K562 (cell line): ENCODE measurements at regions not wholly inside any gene's neighbourhood (a gene's known extent, or its start where the extent isn't known, plus 50 kb on each side); places are given as distances from the start of the nearest gene placed in this dataset.

Experiments
- ATAC-seq: fragments of 200-7000 bp; cut with Tn5 transposase; 3 replicates; pipeline ENCODE4 v1.9.1; 2020; ENCODE audit warnings: moderate library complexity
- BruUV-seq: library from RNA; stranded (reverse); fragments of 400-500 nt; replicated peaks from 2 replicates; lab custom pipeline; 2021; lab: Mats Ljungman, UMichigan
- CTCF ChIA-PET: fragments of 300-600 bp; formaldehyde crosslinking; extraction: SDS; loops from one replicate; lab custom pipeline; 2021; ENCODE audit warnings: low intra/inter-chr PET ratio; lab: Yijun Ruan, JAX
- POLR2A ChIA-PET: fragments of 300-600, 350-650 bp; sonication (Branson Sonifier 250); formaldehyde crosslinking; extraction: SDS; loops from one replicate; lab custom pipeline; 2021; ENCODE audit warnings: antibody characterized with exemption, inconsistent platforms; lab: Yijun Ruan, JAX
- DNase-seq, 4 experiments: peaks; one replicate each; pipeline versions ENCODE4 v3.0.0 to v3.0.0-alpha.2; 2011 to 2018; ENCODE audit warnings: low spot score in 3 of 4, mixed read lengths in 3 of 4; ENCODE audit errors: extremely low read depth in 1 of 4
- FAIRE-seq: peaks from 2 replicates; lab custom pipeline; 2011; peaks lifted over from hg19 to GRCh38; lab: Jason Lieb, UNC
- H2AFZ ChIP-seq: 2 replicates; pipeline ENCODE4 v1.6.0; 2011; ENCODE audit warnings: low read depth, low read length, control low read depth, inconsistent platforms
- H3K27ac ChIP-seq: fragments of 200-600 bp; 3 replicates; pipeline ENCODE4 v1.8.0; 2011; ENCODE audit warnings: low read depth, mild to moderate bottlenecking, control low read depth, inconsistent platforms, low read length, moderate library complexity, mixed read lengths; ENCODE audit errors: extremely low read depth
- H3K27me3 ChIP-seq, 2 experiments: fragments of 300-600 bp in 1 of 2; 2 replicates in 1 of 2; 3 replicates in 1 of 2; pipeline versions ENCODE4 v1.6.0 to v1.8.0; 2011; ENCODE audit warnings: inconsistent platforms in 2 of 2, low read length in 2 of 2, mild to moderate bottlenecking in 1 of 2, mixed read lengths in 1 of 2, moderate library complexity in 1 of 2; ENCODE audit not compliant: control insufficient read depth in 2 of 2, insufficient read depth in 2 of 2
- H3K36me3 ChIP-seq: fragments of 300-600 bp; 3 replicates; pipeline ENCODE4 v1.8.0; 2011; ENCODE audit warnings: mild to moderate bottlenecking, low read length, inconsistent platforms; ENCODE audit not compliant: control insufficient read depth, insufficient read depth
- H3K4me1 ChIP-seq, 2 experiments: fragments of 200-600 bp in 1 of 2; replicated peaks in 1 of 2; 2 replicates in 1 of 2; 3 replicates in 1 of 2; pipeline versions ENCODE4 v1.5.1 to v1.8.0; 2011; ENCODE audit warnings: inconsistent platforms in 2 of 2, low read length in 2 of 2, mild to moderate bottlenecking in 1 of 2, mixed read lengths in 1 of 2, moderate library complexity in 1 of 2; ENCODE audit not compliant: control insufficient read depth in 2 of 2, insufficient read depth in 2 of 2
- H3K4me2 ChIP-seq: 2 replicates; pipeline ENCODE4 v1.6.1; 2011; ENCODE audit warnings: low read length, control low read depth, inconsistent platforms, mixed read lengths; ENCODE audit not compliant: insufficient read depth
- H3K4me3 ChIP-seq: fragments of 200-600 bp; sonication (generic), shearing (Covaris generic); 2 replicates; pipeline ENCODE4 v1.5.1; 2016; ENCODE audit warnings: control low read depth, inconsistent platforms
- H3K79me2 ChIP-seq: fragments of 200-600 bp; 3 replicates; pipeline ENCODE4 v1.8.0; 2011; ENCODE audit warnings: low read length, inconsistent platforms; ENCODE audit not compliant: control insufficient read depth, insufficient read depth
- H3K9ac ChIP-seq, 2 experiments: 2 replicates each; pipeline versions ENCODE4 v1.6.0 to v1.6.1; 2011; ENCODE audit warnings: low read depth in 2 of 2, low read length in 2 of 2, control low read depth in 1 of 2, inconsistent platforms in 1 of 2, mild to moderate bottlenecking in 1 of 2, mixed read lengths in 1 of 2; ENCODE audit not compliant: insufficient read depth in 1 of 2
- H3K9me1 ChIP-seq: one replicate; pipeline ENCODE4 v1.6.0; 2011; ENCODE audit warnings: inconsistent platforms, mild to moderate bottlenecking, low read length, moderate library complexity; ENCODE audit not compliant: control insufficient read depth, insufficient read depth
- H3K9me3 ChIP-seq: replicated peaks from 2 replicates; pipeline ENCODE4 v1.5.1; 2011; ENCODE audit warnings: low read depth, low read length, inconsistent platforms; ENCODE audit not compliant: control insufficient read depth, insufficient read depth
- H4K20me1 ChIP-seq: replicated peaks from 2 replicates; pipeline ENCODE4 v1.6.1; 2011; ENCODE audit warnings: low read length, inconsistent platforms, mixed read lengths; ENCODE audit not compliant: control insufficient read depth, insufficient read depth
- L3MBTL2 ChIP-seq: fragments of 450-650 bp; IDR thresholded peaks from 2 replicates; pipeline ENCODE4 v1.6.1; 2016; ENCODE audit warnings: mild to moderate bottlenecking, moderate library complexity
- LCOR ChIP-seq: sonication (generic); formaldehyde crosslinking; IDR thresholded peaks from 2 replicates; pipeline ENCODE4 v1.8.0; 2022; ENCODE audit warnings: mild to moderate bottlenecking, missing genetic modification reagents
- MTF1 ChIP-seq: fragments of 250-450 bp; sonication (Bioruptor Pico); IDR thresholded peaks from 2 replicates; pipeline ENCODE4 v1.9.0; 2021; ENCODE audit warnings: moderate library complexity, mild to moderate bottlenecking, inconsistent platforms, borderline replicate concordance
- PHF8 ChIP-seq: fragments of 200-600 bp; sonication (generic); IDR thresholded peaks from 2 replicates; pipeline ENCODE4 v1.6.1; 2012; ENCODE audit warnings: mixed run types, mild to moderate bottlenecking, inconsistent platforms, low read length, moderate library complexity, borderline replicate concordance
- RB1 ChIP-seq: fragments of 450-650 bp; IDR thresholded peaks from 2 replicates; pipeline ENCODE4 v1.6.1; 2017; ENCODE audit warnings: low read depth, mild to moderate bottlenecking
- REST ChIP-seq, 2 experiments: fragments of 450-650 bp; formaldehyde crosslinking in 1 of 2; IDR thresholded peaks; 2 replicates each; pipeline versions ENCODE4 v1.4.0 to v1.6.1; 2014 to 2020; ENCODE audit warnings: mild to moderate bottlenecking in 2 of 2, borderline replicate concordance in 1 of 2, low read depth in 1 of 2
- SIX5 ChIP-seq, 2 experiments: IDR thresholded peaks; 2 replicates each; pipeline ENCODE4 v1.6.1; 2011; ENCODE audit warnings: low read length in 2 of 2, borderline replicate concordance in 1 of 2, low read depth in 1 of 2, mild to moderate bottlenecking in 1 of 2, moderate library complexity in 1 of 2; ENCODE audit not compliant: insufficient read depth in 1 of 2
- TBL1XR1 ChIP-seq, 2 experiments: IDR thresholded peaks; 2 replicates each; pipeline ENCODE4 v1.6.1; 2012; ENCODE audit warnings: improper control_type of control experiment in 2 of 2, low read length in 2 of 2, mild to moderate bottlenecking in 1 of 2
- ZNF280A ChIP-seq: fragments of 450-650 bp; IDR thresholded peaks from 2 replicates; pipeline ENCODE4 v1.6.1; 2018; ENCODE audit warnings: mild to moderate bottlenecking, low read depth; ENCODE audit not compliant: partially characterized antibody
- ZNF639 ChIP-seq, 2 experiments: fragments of 200-800 bp in 1 of 2; sonication (Bioruptor generic) in 1 of 2; sonication (generic) in 1 of 2; formaldehyde crosslinking in 1 of 2; IDR thresholded peaks in 1 of 2; conservative IDR thresholded peaks in 1 of 2; 2 replicates each; pipeline versions ENCODE4 v1.5.0 to v1.6.1; 2016 to 2020; ENCODE audit warnings: missing compliant biosample characterization in 1 of 2, missing genetic modification characterization in 1 of 2, missing genetic modification reagents in 1 of 2
- ZSCAN29 ChIP-seq: fragments of 450-650 bp; IDR thresholded peaks from 2 replicates; pipeline ENCODE4 v1.6.1; 2017
- WGBS: fragments of 100-300 bp; shearing (Covaris generic); methylation state at CpG from one replicate; pipeline ENCODE4 v1.1.6; 2016; ENCODE audit warnings: low coverage, mixed read lengths; ENCODE audit not compliant: insufficient coverage; ENCODE audit errors: missing lambda C conversion rate; 5-methylcytosine and 5-hydroxymethylcytosine counted together
- in situ Hi-C: fragments of 300-500 bp; cut with MboI; formaldehyde crosslinking; loops from 4 replicates; pipeline ENCODE4 v1.15.0; 2018; ENCODE audit warnings: inconsistent platforms, mixed read lengths
- intact Hi-C: fragments of 100-400 bp; cut with micrococcal nuclease; formaldehyde crosslinking; loops from 2 replicates; pipeline ENCODE4 v1.14.2; 2022

GRCh38 chr15:62513893-62514292 is 348.8 kb upstream of the C2CD4B start:
- no peaks in the 10 kb centered on the region for H3K9me1 ChIP-seq
- ChIA-PET POLR2A (interaction anchor here (0.6 kb wide), 1 partner anchor 353 kb away, joined by 4 read pairs; no protein-coding TSS in a partner anchor), CTCF (no interaction called here)
- ATAC-seq: no peak
- H3K36me3 ChIP-seq: no peaks in the 10 kb centered on the region
- H3K9ac ChIP-seq: no peak overlapping the region
- no peak overlapping the region for H3K27ac ChIP-seq
- H3K4me1 ChIP-seq: no peaks in the 10 kb centered on the region
- H3K4me3 ChIP-seq: no peak overlapping the region
- peaks cover 0 to 10% of the 10 kb centered on the region in 2 experiments; a peak in 3 of 5 replicates for H3K27me3 ChIP-seq
- no peak overlapping the region for H3K4me2 ChIP-seq
- no peak for DNase-seq
- no peak overlapping the region for H2AFZ ChIP-seq
- no TSS peak for BruUV-seq
- in situ Hi-C loops: no loop called here
- 0 out of 2 replicates have a peak, but pooled peaks cover 3% of the 10 kb centered on the region for H4K20me1 ChIP-seq
- FAIRE-seq: no peak
- intact Hi-C loops: no loop called here
- WGBS: 0% methylated on average over 4 of the region's 4 CpGs
- H3K79me2 ChIP-seq: no peaks in the 10 kb centered on the region
- no peaks in the 10 kb centered on the region for H3K9me3 ChIP-seq
- TF ChIP-seq ZNF280A (no peak), ZSCAN29 (no peak), TBL1XR1 (IDR thresholded peaks at IDR 0.05; ENCODE audit: low read length in 2 of 2) (no peak), RB1 (no peak), MTF1 (CRISPR knock-in tag) (no peak), PHF8 (no peak), LCOR (CRISPR knock-in tag) (no peak), SIX5 (IDR thresholded peaks at IDR 0.05; ENCODE audit: borderline replicate concordance in 1 of 2, insufficient read depth in 1 of 2, low read depth in 1 of 2, low read length in 2 of 2) (no peak), L3MBTL2 (no peak), ZNF639 (CRISPR knock-in tag; conservative IDR thresholded peaks at IDR 0.05 in 1 of 2, IDR thresholded peaks at IDR 0.05 in 1 of 2) (no peak), REST (IDR thresholded peaks at IDR 0.05; ENCODE audit: borderline replicate concordance) (no peak), REST (CRISPR knock-in tag; IDR thresholded peaks at IDR 0.05; ENCODE audit: low read depth) (no peak)
